GM23338 (cell line): ENCODE measurements at regions not wholly inside any gene's neighbourhood (a gene's known extent, or its start where the extent isn't known, plus 50 kb on each side); places are given as distances from the start of the nearest gene placed in this dataset.

Experiments used
- ATAC-seq: fragments of 200-7000 bp; cut with Tn5 transposase; 3 replicates; pipeline ENCODE4 v1.9.1; 2020
- DNase-seq: peaks from one replicate; pipeline ENCODE4 v3.0.0-alpha.2; 2015; ENCODE audit warnings: low spot score
- H2AFZ ChIP-seq: fragments of 200-600 bp; sonication (generic); 2 replicates; pipeline ENCODE4 v1.8.0; 2016; ENCODE audit warnings: antibody characterized with exemption, mild to moderate bottlenecking, moderate library complexity
- H3F3A ChIP-seq: fragments of 200-600 bp; sonication (generic); replicated peaks from 2 replicates; pipeline ENCODE4 v1.8.0; 2017; ENCODE audit warnings: antibody characterized with exemption, mixed run types, low read depth
- H3K27ac ChIP-seq: fragments of 200-600 bp; sonication (generic); 2 replicates; pipeline ENCODE4 v1.6.1; 2016; ENCODE audit warnings: low read depth
- H3K27me3 ChIP-seq: fragments of 200-600 bp; sonication (generic); 2 replicates; pipeline ENCODE4 v1.8.0; 2016; ENCODE audit warnings: mild to moderate bottlenecking, mixed run types, moderate library complexity; ENCODE audit not compliant: insufficient read depth
- H3K36me3 ChIP-seq: fragments of 200-600 bp; sonication (generic); 2 replicates; pipeline ENCODE4 v1.8.0; 2016; ENCODE audit warnings: mild to moderate bottlenecking; ENCODE audit not compliant: insufficient read depth
- H3K4me1 ChIP-seq: fragments of 200-600 bp; sonication (generic); 2 replicates; pipeline ENCODE4 v1.8.0; 2016; ENCODE audit warnings: mild to moderate bottlenecking, moderate library complexity; ENCODE audit not compliant: insufficient read depth
- H3K4me2 ChIP-seq: fragments of 200-600 bp; sonication (generic); 2 replicates; pipeline ENCODE4 v1.7.1; 2017; ENCODE audit warnings: mixed run types
- H3K4me3 ChIP-seq: fragments of 200-600 bp; sonication (generic); 2 replicates; pipeline ENCODE4 v1.6.1; 2016; ENCODE audit warnings: mixed run types
- H3K79me2 ChIP-seq: fragments of 200-600 bp; sonication (generic); replicated peaks from 2 replicates; pipeline ENCODE4 v1.8.0; 2017; ENCODE audit warnings: mild to moderate bottlenecking; ENCODE audit not compliant: insufficient read depth
- H3K9me2 ChIP-seq: fragments of 200-600 bp; sonication (generic); 2 replicates; pipeline ENCODE4 v1.8.0; 2017; ENCODE audit not compliant: insufficient read depth
- H4K20me1 ChIP-seq: fragments of 200-600 bp; sonication (generic); replicated peaks from 2 replicates; pipeline ENCODE4 v1.8.0; 2017; ENCODE audit warnings: mild to moderate bottlenecking; ENCODE audit not compliant: insufficient read depth
- H3K27ac Mint-ChIP-seq: 2 replicates; pipeline ENCODE4 v1.8.0; 2020; ENCODE audit warnings: inconsistent platforms, mild to moderate bottlenecking, moderate library complexity, mixed read lengths
- H3K27me3 Mint-ChIP-seq: 3 replicates; pipeline ENCODE4 v1.8.0; 2022; ENCODE audit warnings: low read depth, mild to moderate bottlenecking, moderate library complexity, mixed read lengths, inconsistent platforms; ENCODE audit not compliant: insufficient read depth, poor library complexity
- H3K36me3 Mint-ChIP-seq: 3 replicates; pipeline ENCODE4 v1.8.0; 2021; ENCODE audit warnings: low read depth, mild to moderate bottlenecking, inconsistent platforms, moderate library complexity, mixed read lengths
- H3K4me1 Mint-ChIP-seq: 3 replicates; pipeline ENCODE4 v1.8.0; 2020; ENCODE audit warnings: mild to moderate bottlenecking, inconsistent platforms, mixed read lengths
- H3K4me3 Mint-ChIP-seq: 3 replicates; pipeline ENCODE4 v1.8.0; 2021; ENCODE audit warnings: moderate library complexity, mild to moderate bottlenecking, inconsistent platforms, mixed read lengths
- H3K9me3 Mint-ChIP-seq: 3 replicates; pipeline ENCODE4 v1.8.0; 2020; ENCODE audit warnings: moderate library complexity, mild to moderate bottlenecking, inconsistent platforms, mixed read lengths
- CREB1 ChIP-seq: fragments of 250-450 bp; sonication (Bioruptor Pico); IDR thresholded peaks from 2 replicates; pipeline ENCODE4 v1.5.0; 2020; ENCODE audit warnings: low read depth, mild to moderate bottlenecking, moderate library complexity
- ETS1 ChIP-seq: IDR thresholded peaks from 2 replicates; pipeline ENCODE4 v1.6.1; 2016; ENCODE audit warnings: antibody characterized with exemption
- EZH2 ChIP-seq: fragments of 200-600 bp; sonication (generic); IDR thresholded peaks from one replicate; pipeline ENCODE4 v1.8.0; 2017; ENCODE audit warnings: antibody characterized with exemption, mild to moderate bottlenecking, low read depth; ENCODE audit not compliant: unreplicated experiment
- JUNB ChIP-seq: IDR thresholded peaks from one replicate; pipeline ENCODE4 v1.6.1; 2016; ENCODE audit warnings: antibody characterized with exemption; ENCODE audit not compliant: unreplicated experiment
- NANOG ChIP-seq: IDR thresholded peaks from 2 replicates; pipeline ENCODE4 v1.6.1; 2016; ENCODE audit warnings: antibody characterized with exemption, borderline replicate concordance
- POLR2AphosphoS5 ChIP-seq: IDR thresholded peaks from 2 replicates; pipeline ENCODE4 v1.6.1; 2016; ENCODE audit warnings: antibody characterized with exemption, low read depth
- STAT1 ChIP-seq: IDR thresholded peaks from one replicate; pipeline ENCODE4 v1.6.1; 2016; ENCODE audit warnings: antibody characterized with exemption; ENCODE audit not compliant: unreplicated experiment
- ZNF114 ChIP-seq: fragments of 250-450 bp; sonication (Bioruptor Pico); IDR thresholded peaks from 2 replicates; pipeline ENCODE4 v1.5.0; 2020; ENCODE audit warnings: mild to moderate bottlenecking, moderate library complexity
- ZNF331 ChIP-seq: fragments of 250-450 bp; sonication (Bioruptor Pico); IDR thresholded peaks from 2 replicates; pipeline ENCODE4 v1.5.0; 2020; ENCODE audit warnings: low read depth, mild to moderate bottlenecking, moderate library complexity
- ZNF462 ChIP-seq: fragments of 250-450 bp; sonication (Bioruptor Pico); IDR thresholded peaks from 2 replicates; pipeline ENCODE4 v1.5.0; 2020; ENCODE audit warnings: mild to moderate bottlenecking, moderate library complexity
- TF ChIP-seq, protein P1 (sequence below), 2 experiments: fragments of 200-600 bp in 1 of 2; sonication (generic) in 1 of 2; conservative IDR thresholded peaks; 2 replicates each; pipeline versions ENCODE4 v1.5.1 to v1.6.1; 2016 to 2017; ENCODE audit warnings: antibody characterized with exemption in 2 of 2, low read depth in 2 of 2, mild to moderate bottlenecking in 2 of 2, moderate library complexity in 1 of 2

DNA sequence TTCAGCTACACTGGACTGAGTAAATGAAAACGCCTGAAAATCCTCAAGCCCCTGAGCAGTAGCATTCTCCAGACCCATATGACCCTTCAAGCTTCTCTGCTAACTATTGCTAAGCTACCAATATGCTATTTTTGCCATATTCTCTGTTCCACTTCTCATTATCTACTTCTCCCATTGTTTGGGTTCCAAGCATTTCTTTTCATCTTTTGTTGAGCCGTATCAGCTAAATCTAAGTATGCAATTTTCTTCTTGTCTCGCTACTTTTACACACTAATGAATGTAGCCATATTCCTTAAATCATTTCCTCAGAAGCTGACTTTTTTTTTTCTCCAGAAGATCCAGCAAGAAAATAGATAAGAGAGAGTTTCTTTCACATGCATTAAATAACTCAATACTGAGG is 128.4 kb downstream of the AGTR2 start:
- H3K9me2 ChIP-seq, result no peaks in the 10 kb centered on the region
- Mint-ChIP-seq H3K4me1 (no peaks in the 10 kb centered on the region), H3K36me3 (no peaks in the 10 kb centered on the region), H3K27ac (no peak overlapping the region), H3K4me3 (no peak overlapping the region), H3K27me3 (no peaks in the 10 kb centered on the region), H3K9me3 (0 out of 3 replicates have a peak, but pooled peaks cover 3% of the 10 kb centered on the region)
- DNase-seq, result no peak
- H4K20me1 ChIP-seq, result no peaks in the 10 kb centered on the region
- H3K4me1 ChIP-seq, result no peaks in the 10 kb centered on the region
- H3K27me3 ChIP-seq, result no peaks in the 10 kb centered on the region
- no peaks in the 10 kb centered on the region for H3F3A ChIP-seq
- H3K27ac ChIP-seq, result no peak overlapping the region
- H3K79me2 ChIP-seq, result no peaks in the 10 kb centered on the region
- no peak overlapping the region for H3K4me3 ChIP-seq
- ATAC-seq, result no peak
- no peak overlapping the region for H2AFZ ChIP-seq
- no peak overlapping the region for H3K4me2 ChIP-seq
- H3K36me3 ChIP-seq, result no peaks in the 10 kb centered on the region
- TF ChIP-seq STAT1 (no peak), JUNB (no peak), NANOG (no peak), CREB1 (CRISPR knock-in tag) (no peak), ZNF331 (CRISPR knock-in tag) (no peak)

- DNase-seq (no peak), ATAC-seq (no peak)
- Histone ChIP-seq H3K79me2 (no peaks in the 10 kb centered on the region), H4K20me1 (no peaks in the 10 kb centered on the region), H3K4me1 (no peaks in the 10 kb centered on the region), H2AFZ (no peak overlapping the region), H3K9me2 (no peaks in the 10 kb centered on the region), H3K4me2 (no peak overlapping the region), H3K36me3 (no peaks in the 10 kb centered on the region), H3K27ac (no peak overlapping the region), H3K27me3 (no peaks in the 10 kb centered on the region), H3F3A (no peaks in the 10 kb centered on the region), H3K4me3 (no peak overlapping the region)
- Mint-ChIP-seq H3K27ac (no peak overlapping the region), H3K9me3 (peaks cover 3% of the 10 kb centered on the region; the same call in 1 of the 3 replicates), H3K27me3 (no peaks in the 10 kb centered on the region), H3K4me3 (no peak overlapping the region), H3K4me1 (no peaks in the 10 kb centered on the region), H3K36me3 (no peaks in the 10 kb centered on the region)
- TF ChIP-seq ETS1 (no peak), CREB1 (CRISPR knock-in tag) (no peak), ZNF331 (CRISPR knock-in tag) (no peak), ZNF462 (no peak), NANOG (no peak), JUNB (no peak), EZH2 (no peak), STAT1 (no peak), POLR2AphosphoS5 (no peak), ZNF114 (CRISPR knock-in tag) (no peak)
- TF ChIP-seq, protein P1, sequence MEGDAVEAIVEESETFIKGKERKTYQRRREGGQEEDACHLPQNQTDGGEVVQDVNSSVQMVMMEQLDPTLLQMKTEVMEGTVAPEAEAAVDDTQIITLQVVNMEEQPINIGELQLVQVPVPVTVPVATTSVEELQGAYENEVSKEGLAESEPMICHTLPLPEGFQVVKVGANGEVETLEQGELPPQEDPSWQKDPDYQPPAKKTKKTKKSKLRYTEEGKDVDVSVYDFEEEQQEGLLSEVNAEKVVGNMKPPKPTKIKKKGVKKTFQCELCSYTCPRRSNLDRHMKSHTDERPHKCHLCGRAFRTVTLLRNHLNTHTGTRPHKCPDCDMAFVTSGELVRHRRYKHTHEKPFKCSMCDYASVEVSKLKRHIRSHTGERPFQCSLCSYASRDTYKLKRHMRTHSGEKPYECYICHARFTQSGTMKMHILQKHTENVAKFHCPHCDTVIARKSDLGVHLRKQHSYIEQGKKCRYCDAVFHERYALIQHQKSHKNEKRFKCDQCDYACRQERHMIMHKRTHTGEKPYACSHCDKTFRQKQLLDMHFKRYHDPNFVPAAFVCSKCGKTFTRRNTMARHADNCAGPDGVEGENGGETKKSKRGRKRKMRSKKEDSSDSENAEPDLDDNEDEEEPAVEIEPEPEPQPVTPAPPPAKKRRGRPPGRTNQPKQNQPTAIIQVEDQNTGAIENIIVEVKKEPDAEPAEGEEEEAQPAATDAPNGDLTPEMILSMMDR (conservative IDR thresholded peaks at IDR 0.05; ENCODE audit: low read depth in 2 of 2), result no peak
These were observed 130.2 kb upstream of the SLC6A14 start for GRCh38 chrX:116306218-116306617.
